HG02610 (cell line): ENCODE measurements at regions not wholly inside any gene's neighbourhood (a gene's known extent, or its start where the extent isn't known, plus 50 kb on each side); places are given as distances from the start of the nearest gene placed in this dataset.
"Not testable (repeated sequence)": the region's sequence is repeated elsewhere in the genome, so short reads cannot be mapped to it uniquely, and the experiment has no call there.

ENCODE experiments used
- ATAC-seq: cut with Tn5 transposase; IDR thresholded peaks from one replicate; pipeline ENCODE4 v1.9.1; 2021; ENCODE audit warnings: mild to moderate bottlenecking, moderate library complexity; ENCODE audit not compliant: unreplicated experiment

DNA sequence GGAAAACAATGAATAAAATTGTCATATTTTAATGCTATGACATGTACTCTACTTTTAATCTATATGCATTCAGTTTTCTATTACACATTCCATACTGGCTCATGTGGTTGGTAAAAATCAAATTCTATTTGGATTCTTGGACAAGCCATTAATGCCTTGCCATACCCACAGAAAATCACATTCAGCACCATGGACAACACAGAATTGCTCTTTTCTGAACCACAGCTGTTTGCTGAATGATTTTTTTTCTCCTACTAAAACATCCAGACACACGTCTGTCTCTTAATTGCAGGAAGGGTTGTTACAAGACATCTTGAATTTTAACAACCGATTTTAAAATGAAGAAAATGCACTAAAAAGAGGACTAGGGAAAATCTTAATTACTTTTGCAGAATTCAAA lies 675.6 kb downstream of the BRINP1 start:
- ATAC-seq, result no peak

DNA sequence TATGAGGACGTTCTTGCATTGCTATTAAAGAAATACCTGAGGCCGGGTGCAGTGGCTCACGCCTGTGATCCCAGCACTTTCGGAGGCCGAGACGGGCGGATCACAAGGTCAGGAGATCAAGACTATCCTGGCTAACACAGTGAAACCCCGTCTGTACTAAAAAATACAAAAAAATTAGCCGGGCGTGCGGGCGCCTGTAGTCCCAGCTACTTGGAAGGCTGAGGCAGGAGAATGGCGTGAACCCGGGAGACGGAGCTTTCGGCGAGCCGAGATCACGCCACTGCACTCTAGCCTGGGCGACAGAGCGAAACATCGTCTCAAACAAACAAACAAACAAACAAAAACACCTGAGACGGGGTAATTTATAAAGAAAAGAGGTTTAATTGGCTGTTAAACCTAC lies 674.0 kb downstream of the BRINP1 start:
- not testable (repeated sequence) for ATAC-seq

DNA sequence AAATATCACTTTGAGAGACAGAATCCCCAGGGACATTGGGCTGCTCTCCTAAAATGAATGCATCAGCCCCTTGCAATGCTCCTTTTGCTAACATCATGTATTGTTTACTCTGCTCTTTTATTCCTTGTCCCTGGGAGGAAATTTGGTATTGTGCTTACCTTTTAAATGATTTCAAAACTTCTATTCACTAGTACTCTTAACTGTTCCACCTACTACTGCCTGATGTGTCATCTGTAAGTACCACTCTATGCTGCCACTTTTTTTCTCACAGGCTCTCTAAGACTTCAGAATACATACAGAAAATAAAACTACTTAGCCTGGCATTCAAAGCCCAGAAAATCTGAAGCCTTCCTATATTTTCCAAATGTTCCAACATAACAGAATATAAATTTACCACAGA lies 667.2 kb downstream of the BRINP1 start:
- ATAC-seq, result no peak

DNA sequence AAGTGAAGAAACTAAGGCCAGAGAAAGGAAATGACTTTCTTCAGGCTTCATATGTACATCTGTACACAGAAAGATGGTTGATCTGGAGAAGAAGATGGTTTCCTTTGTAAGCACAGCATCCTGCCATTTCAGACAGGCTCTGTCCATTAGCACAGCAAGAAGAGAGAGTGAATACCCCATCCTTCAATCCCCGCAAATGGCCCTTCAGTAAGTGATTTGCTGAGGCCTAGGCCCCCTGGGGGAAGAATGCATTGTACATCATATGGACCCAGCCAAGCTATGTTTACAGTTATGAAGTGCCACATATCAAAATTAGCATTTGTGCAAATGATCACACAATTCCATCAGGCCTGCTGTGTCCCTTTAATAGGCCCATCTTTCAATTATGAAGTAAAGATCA lies 657.4 kb downstream of the BRINP1 start:
- no peak for ATAC-seq

DNA sequence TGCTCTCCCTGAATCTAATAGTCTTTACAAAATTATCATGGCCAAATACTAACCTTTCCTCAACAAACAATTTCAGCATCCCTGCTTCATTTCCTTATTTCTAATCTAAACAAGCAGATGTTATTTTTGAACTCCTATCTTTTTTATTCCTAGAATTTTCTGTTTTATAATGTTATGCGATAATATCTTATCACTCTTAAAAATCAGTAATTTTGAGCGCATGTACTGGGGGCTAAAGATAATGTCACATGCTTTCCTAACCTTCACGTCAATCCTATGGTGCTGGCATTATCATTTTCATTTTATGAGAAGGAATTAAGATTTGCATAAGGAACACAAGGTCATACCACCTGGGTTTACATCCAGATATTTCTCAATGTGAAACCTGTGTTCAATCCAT lies 648.0 kb downstream of the BRINP1 start:
- no peak for ATAC-seq

DNA sequence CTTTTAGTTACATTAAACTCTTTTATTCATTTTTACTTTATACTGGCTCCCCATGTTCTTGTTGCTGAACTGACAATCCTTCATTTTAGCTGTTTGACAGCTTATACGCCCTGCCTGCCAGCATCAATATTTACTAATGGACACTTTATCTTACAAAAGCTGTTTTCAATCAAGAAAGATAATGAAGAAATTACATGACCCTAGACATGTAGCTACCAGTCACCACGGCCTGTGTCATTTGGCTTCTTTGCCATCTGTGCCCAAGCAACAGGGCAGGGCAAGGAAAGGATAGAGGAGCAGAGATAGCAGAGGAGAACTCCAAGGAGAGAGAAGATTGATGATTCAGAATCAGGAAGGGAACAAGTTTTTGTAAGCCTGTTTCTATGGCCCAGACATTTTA lies 647.3 kb downstream of the BRINP1 start:
- ATAC-seq, result no peak

DNA sequence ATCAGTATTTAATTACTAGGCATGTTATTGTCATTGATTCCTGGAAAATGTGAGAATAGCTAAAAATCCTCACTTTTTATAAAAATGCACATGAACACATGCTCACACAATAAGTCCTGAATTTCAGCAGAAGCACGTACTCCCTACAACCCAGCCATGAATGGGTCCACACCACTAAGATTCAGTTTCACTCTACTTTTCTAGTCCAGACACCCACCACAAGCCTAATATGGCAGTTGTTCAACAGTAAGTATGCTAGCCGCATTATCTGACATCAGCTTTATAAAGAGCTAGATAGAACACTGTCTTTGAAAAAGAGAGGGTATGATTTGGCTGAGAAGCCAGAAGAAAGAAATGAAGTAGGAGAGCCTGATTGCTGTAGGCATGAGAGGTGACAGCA lies 639.3 kb downstream of the BRINP1 start:
- no peak for ATAC-seq

DNA sequence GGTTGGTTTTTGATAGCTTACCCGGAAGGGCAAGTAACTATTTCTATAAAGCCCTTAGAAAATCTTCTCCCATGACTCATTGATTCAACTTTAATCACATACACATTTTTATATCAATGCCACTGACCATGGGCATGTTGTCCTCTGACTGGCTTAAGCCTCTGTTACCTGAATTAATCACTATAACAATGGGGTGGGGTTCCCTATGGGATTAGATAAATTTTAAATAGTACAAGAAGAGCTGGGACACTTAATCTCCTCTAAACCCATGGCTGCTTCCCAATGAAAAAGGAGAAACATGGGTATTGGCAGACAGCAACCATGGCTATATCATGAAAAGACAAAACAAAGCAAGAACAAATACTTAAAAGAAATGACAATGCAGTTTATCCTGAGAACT lies 636.2 kb downstream of the BRINP1 start:
- no peak for ATAC-seq

DNA sequence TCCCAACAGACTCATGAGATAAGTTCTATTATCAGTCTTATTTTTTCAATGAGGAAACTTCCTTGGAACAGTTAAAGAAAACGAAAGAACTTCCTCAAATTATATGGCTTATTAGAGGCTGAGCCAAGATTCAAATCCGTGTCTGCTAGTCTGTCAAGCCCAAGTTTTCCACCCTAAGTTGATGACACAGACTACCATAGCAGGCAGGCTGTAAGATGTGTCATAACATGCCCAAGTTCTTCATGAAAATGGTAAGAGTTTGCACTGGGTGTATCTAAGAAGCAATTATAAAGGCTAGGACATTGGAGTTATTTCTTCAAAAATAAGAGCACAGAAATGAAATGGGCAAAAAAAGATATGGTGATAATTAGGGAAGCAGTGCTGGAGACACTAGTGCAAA lies 634.5 kb downstream of the BRINP1 start:
- no peak for ATAC-seq

DNA sequence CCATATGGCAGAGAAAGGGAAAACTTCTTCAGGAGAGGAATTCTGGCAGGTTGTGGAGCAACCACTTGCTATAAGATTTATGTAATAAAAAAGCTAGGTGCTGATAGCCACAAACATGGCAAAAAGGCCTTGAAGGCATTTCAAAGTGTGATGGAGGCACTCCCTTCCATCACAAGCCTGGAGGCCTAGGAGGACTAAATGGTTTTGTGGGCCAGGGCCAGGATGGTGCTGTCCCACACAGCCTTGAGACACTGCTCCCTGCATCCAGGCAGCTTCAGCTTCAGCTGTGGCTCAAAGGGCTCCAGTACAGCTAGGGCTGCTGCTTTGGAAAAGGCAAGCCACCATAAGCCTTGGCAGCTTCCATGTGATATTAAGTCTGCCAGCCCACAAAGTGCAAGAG lies 632.8 kb downstream of the BRINP1 start:
- ATAC-seq, result no peak

DNA sequence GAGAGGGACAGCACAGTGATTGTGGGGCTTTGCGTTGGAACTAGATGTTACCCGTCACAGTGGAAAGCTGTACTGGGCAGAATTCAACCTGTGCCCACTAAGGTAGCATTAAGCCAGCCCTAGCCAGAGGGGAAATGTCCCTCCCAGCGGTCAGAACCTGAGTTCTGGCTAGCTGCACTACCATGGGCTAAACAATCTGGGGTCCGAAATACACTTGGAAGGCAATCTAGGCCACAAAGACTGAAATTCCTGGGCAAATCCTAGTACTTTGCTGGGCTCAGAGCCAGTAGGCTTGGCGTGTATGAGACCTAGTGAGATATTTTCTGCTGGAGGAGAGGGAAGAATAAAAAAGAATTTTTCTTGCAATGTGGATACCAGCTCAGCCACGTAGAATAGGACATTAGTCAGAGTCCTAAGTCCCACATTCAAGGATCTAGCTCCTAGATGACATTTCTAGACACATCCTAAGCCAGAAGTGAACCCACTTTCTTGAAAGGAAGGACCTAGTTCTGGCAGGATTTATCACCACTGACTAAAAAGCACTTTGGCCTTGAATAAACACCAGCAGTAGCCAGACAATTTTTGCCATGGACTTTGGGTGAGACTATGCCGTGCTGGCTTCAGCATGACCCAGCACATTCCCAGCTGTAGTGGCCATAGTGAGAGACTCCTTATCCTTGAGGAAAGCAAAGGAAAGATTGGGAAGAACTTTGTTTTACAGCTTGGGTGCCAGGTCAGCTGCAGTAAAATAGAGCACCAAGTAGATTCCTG lies 618.0 kb downstream of the BRINP1 start:
- no peak for ATAC-seq

DNA sequence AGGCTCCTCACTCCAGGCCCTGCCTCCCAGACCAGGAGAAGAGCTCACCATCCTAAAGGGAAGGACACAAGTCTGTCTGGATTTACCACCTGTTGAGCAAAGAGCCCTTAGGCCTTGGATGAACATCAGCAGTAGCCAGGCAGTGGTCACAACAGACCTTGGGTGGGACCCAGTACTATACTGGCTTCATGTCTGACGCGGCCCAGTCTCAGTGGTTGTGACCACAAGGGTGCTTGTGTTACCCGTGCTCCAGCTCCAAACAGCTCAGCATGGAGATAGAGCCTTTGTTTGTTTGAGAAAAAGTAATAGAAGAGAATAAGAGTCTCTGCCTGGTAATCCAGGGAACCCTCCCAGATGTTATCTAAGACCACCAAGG lies 617.4 kb downstream of the BRINP1 start:
- no peak for ATAC-seq

DNA sequence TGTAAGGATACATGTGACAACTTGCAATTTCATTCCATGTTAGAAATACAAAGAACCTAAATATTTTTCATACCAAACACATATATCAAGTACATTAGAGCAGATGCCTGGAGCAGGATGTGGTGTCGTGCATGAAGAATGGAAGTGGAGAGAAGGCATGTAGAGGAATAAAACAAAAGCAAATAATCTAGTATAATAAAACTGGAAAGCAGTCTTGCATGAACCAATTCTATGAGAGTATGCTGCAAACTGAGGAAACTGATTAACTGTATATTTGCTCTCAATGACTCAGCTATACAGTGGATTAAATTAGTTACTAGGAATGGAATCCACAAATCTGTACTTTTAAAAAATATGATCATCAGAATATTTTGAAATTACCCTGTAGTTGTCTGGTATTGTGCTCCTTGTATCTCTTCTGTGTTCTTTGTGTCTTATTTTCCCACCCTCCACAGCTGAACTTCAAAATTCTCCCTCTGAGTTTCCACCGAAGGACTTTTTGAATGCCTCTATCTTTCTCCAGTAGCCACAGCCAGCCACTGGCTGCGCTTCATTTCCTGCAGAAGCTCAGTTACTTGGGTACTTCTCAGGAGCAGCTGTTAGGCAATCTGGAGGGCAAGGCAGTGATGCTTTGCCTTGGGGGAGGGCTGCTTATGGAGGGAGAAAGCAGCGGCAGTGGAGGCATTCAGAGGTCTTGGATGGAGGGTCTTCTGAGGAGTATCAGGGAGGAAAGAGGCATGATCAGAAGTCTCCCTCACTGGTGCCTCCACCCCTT lies 608.0 kb downstream of the BRINP1 start:
- ATAC-seq, result no peak

DNA sequence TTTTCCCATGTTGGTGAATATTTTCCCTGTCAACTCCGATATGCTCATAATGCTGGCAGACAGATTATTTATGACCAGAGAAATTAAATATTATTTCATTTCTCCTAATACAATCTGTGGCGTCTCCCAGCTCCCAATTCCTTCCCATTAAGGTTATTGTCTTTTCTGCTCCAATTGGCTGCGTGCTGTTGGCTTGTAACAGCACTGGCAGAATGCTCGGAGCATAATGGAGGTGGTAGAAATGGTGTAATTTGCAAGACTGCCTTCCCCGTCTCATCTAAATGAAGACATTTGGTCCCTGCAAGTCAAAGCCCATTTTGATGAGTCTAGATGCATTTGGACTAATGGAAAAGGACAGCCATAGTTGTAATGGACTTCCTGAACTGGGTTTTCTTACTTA lies 601.7 kb downstream of the BRINP1 start:
- ATAC-seq, result no peak

DNA sequence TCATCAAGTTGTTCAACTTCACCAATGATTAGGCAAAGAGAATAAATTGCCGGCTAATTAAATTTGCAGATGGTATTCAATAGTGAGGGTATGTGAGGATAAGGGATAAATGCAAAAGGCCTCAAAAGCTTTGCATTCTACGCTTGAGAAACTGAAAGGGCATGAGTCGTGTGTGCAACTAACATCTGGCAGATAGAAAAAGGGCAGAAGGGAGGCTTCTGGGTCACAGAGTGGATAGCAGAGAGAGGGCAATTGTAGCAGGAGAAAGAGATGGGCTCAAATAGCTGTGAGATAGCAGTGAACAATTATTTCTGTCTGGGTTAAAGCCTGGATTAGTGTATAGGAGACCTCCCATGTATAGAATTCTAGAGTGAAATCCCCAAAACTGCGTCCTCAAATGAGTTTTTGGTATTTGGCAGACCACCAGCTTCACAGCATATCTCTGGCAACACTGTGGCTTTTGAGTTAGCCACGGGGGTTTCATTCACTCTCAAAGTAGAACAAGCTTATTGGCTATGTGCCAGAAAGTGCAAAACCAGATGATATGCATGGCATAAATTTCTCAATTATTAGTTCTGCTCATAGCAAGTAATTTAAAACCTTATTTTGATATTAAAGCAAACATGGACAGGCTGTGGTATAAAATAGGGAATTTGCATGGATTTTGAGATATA lies 586.3 kb downstream of the BRINP1 start:
- no peak for ATAC-seq

DNA sequence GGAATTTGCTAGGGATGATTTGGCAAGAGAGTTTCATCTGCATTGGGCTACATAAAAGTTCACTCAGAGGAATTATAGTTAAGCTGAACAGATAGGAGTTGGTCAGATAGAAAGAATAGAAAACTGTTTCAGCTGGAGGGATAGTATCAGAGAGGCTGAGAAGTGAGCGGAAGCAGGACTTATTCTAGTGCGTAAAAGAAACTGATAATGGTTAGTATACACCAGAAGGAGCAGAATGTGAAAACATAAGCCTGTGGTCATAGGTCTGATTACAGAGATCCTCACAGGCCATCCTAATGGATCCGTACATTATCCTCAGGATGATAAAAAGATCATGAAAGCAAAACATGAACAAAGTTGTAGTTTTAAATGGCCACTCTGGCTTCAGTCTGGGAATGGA lies 585.2 kb downstream of the BRINP1 start:
- no peak for ATAC-seq

DNA sequence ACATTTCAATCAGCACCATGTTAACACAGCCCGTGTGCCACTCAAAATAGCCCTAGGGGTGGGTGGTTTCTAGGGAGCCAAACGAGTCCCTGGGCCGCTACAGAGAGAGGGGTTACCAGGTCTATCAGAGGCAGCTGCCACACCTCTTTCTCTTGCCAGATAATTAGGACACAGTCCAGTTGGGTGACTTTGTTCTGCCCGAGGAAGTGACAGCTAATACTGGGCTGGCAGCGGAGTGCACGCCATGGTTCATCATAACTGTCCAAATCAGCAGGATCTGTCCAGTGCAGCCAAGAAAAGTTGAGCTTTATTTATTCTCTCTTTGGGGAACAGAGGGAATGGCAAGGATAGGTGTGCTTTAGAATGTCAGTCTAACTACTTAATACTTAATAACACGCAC lies 583.8 kb downstream of the BRINP1 start:
- ATAC-seq, result no peak

DNA sequence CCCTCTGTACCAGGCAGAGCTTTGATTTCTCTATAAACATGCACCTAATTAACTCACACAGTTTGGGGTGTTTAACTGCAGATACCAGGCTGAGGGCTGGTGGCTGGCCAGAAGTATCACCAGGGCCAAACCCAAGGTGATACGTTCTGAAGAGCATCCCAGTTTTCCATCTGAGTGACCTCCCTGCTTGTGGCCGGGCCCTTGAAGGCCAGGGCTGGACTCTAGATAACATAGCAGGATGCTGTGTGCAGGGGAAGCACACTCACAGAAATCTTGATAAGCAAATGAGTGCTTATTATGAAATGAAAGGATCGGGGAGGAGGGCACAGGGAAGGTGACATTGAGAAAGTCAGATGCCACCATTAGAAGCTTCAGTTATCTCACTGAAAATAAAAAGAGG lies 582.4 kb downstream of the BRINP1 start:
- ATAC-seq, result no peak

DNA sequence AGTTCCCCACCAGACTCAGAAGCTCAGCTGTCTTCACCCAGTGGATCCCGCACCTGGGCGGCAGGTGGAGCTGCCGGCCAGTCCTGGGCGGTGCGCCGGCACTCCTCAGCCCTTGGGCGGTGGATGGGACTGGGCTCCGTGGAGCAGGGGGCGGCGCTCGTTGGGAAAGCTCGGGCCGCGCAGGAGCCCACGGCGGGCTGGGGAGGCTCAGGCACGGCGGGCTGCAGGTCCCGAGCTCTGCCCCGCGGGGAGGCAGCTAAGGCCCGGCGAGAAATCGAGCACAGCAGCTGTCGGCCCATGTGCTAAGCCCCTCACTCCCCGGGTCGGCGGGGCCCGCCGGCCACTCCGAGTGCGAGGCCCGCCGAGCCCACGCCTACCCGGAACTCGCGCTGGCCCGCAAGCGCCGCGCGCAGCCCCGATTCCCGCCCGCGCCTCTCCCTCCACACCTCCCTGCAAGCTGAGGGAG lies 560.0 kb downstream of the BRINP1 start:
- ATAC-seq, result no peak

DNA sequence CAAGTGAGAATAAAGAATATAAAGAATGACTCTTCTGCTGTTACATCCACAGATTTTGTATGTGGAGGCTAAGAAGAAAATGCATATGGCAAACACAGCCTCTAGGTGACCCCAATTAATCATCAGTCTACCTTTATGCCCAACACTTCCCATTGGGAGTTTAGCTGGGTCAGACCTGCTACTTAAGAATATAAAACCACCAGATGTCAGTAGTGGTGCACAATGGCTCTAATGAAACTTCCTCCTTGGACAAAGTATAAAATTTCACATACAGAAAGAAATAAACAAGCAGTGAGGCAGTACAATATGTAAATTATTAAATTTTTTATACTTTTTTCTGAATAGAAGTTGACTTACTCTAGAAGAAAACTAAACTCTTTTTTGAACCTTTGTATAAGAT lies 539.9 kb downstream of the BRINP1 start:
- ATAC-seq, result no peak

DNA sequence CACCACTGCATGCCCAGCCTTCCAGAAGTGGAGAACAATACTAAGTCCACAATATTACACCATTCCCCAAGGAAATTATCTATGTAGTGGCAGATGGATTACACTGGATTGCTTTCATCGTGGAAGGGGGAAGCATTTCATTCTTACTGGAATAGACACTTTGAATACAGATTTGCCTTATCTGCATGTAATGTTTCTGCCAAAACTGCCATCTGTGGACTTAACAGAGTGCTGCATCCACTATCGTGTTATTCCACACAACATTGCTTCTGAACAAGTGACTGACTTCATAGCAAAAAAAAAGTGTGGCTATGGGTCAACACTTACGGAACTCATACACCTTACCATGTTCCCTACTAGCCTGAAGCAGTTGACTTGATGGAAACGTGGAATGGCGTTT lies 536.9 kb downstream of the BRINP1 start:
- ATAC-seq, result no peak

DNA sequence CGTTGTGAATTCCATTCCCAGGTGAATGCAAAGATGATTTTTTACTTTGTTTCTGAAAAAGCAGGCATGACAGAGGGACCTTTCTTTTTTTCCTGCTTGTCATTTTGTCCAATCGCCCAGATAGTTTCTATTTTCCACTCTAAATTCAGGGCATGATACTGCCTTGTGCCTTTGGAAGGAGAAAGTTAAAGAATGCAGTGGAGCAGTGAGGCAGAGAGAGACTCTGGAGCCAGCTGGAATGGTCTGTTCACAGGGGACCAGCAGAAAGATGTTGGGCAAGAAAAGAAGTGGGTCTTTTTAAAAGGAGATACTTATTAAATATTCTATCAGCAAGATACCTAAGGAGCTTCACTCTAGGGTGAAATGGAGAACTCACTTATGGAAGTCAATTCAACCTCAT lies 532.3 kb downstream of the BRINP1 start:
- no peak for ATAC-seq
